ENCODE measurements at regions not wholly inside any gene's neighbourhood (a gene's known extent, or its start where the extent isn't known, plus 50 kb on each side); places are given as distances from the start of the nearest gene placed in this dataset.

DNA sequence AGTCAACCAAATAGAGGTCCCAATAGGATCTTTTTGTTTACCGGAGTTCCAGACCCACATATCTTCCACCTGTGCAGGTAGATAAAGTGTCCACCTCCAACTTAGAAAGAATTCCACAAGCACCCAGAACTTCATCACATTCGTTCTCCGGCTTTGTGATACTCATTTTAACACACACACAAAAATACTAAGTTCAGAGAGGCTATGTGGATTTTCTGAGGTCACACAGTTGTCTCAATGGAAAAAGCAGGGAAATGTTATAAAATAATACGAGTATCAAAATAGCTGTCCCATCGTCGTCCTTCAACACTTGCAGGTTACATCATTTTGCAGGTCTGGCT, 137.5 kb downstream of the TMCO5A start:
- DNase-seq (ENCODE audit: low read depth, low spot score), result no peak
- H3K4me3 ChIP-seq (ENCODE audit: low read depth, low read length), result no peak overlapping the region
- in situ Hi-C loops (cut with HindIII; ENCODE audit: low sequenced_read_pairs), result no loop called here
- TF ChIP-seq, protein P1, sequence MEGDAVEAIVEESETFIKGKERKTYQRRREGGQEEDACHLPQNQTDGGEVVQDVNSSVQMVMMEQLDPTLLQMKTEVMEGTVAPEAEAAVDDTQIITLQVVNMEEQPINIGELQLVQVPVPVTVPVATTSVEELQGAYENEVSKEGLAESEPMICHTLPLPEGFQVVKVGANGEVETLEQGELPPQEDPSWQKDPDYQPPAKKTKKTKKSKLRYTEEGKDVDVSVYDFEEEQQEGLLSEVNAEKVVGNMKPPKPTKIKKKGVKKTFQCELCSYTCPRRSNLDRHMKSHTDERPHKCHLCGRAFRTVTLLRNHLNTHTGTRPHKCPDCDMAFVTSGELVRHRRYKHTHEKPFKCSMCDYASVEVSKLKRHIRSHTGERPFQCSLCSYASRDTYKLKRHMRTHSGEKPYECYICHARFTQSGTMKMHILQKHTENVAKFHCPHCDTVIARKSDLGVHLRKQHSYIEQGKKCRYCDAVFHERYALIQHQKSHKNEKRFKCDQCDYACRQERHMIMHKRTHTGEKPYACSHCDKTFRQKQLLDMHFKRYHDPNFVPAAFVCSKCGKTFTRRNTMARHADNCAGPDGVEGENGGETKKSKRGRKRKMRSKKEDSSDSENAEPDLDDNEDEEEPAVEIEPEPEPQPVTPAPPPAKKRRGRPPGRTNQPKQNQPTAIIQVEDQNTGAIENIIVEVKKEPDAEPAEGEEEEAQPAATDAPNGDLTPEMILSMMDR (IDR thresholded peaks at IDR 0.05; ENCODE audit: low read depth, low read length), result no peak

DNA sequence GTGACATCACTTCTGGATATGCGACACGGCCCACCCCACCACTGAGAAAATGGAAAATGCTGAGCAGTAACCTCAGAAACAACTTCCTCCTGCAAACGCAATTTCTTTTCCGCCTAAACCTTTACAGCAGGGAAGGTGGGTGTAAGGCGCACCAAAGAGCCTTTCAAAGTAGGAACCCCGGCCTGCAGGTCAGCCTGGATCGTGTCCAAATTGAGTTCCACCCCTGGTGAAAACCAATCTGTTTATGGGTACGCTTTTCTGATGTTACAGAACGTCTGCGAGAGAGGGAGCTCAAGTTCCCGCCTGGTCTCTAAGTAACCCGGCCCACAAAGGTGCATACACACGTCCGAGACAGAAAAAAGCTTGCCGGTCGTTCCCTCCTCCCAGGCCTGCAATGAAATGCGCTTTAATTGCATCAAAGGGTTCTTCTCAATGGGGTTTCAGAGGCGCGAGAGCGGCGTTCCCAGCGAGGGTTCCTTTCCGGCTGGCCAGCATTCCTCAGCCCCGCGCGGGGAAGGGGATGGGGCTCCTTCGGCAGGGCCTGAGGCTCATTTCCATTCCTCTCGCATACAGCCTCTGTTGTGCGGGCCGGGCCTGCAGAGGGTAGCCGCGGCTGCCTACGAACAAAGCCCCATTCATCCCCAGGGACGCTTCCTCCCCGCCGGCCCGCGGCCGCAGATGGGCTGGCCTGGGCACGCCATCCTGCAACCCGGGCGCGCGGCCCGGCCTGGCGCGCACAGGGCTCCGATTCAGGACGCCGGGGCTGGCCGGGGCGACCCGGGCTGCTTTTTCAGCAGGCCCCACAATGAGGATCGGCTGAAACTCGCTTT, 138.1 kb downstream of the TMCO5A start:
- TF ChIP-seq, protein P1 (IDR thresholded peaks at IDR 0.05; ENCODE audit: low read depth, low read length), result peak; percentile 22
- DNase-seq (ENCODE audit: low read depth, low spot score), result peak; percentile 87
- peak overlapping the region; percentile 36 for H3K4me3 ChIP-seq (ENCODE audit: low read depth, low read length)
- in situ Hi-C loops (cut with HindIII; ENCODE audit: low sequenced_read_pairs), result no loop called here

DNA sequence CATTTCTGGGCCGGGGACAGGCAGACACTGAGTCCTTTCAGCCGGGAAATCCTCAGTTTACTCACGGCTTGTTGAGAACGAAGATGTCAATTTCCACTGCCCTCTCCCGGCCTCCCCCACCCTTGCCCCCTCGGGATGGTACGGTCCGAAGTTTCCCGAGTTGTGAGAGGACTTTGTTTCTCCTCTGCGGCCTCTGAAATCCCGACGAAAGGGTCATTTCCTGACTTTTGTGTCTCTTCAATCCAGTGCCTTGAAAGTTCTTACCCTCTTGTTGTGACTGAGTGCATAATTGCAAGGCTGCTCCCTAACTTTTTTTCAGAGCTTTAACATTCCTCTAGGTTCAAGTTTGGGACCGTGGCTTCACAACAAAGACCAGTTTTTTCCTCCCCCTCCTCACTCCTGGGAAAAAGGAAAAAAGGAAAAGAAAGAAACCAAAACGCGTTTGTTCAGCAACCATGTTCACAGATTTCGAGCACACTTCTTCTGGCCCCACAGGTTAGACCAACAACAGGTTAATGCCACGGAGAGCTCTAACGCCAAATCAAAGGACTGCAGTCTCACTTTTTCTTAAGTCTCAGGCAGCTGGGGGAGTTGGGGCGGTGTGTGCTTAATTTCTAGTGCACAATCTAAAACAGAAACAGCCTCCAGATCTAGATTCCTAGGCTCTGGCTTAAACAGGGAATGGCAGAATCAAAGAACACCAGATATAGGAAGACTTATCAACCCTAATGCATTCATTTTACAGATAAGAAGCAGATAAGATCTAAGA, 138.9 kb downstream of the TMCO5A start:
- H3K4me3 ChIP-seq (ENCODE audit: low read depth, low read length), result peak overlapping the region; percentile 36
- TF ChIP-seq, protein P1 (IDR thresholded peaks at IDR 0.05; ENCODE audit: low read depth, low read length), result no peak
- DNase-seq (ENCODE audit: low read depth, low spot score), result peak; percentile 63
- in situ Hi-C loops (cut with HindIII; ENCODE audit: low sequenced_read_pairs), result no loop called here

DNA sequence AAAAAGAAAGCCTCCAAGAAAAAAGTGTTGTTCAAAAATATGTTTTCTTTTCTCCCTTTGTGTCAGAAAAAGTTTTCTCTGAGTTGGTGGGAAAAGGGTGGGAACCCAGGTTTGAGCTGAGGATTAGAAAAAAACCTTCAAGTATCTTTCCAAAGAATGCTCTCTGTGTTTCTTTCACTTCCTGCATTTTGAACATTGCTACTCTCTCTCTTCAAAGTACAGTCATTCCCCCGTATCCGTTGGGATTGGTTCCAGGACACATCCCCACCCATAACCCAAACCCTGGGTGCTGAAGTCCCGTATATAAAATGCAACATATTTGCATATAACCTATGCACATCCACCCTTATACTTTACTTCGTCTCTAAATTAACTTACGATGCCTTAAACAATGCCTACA, 139.6 kb downstream of the TMCO5A start:
- no peak overlapping the region for H3K4me3 ChIP-seq (ENCODE audit: low read depth, low read length)
- in situ Hi-C loops (cut with HindIII; ENCODE audit: low sequenced_read_pairs), result no loop called here
- peak; percentile 23 for DNase-seq (ENCODE audit: low read depth, low spot score)
- TF ChIP-seq, protein P1 (IDR thresholded peaks at IDR 0.05; ENCODE audit: low read depth, low read length), result no peak

DNA sequence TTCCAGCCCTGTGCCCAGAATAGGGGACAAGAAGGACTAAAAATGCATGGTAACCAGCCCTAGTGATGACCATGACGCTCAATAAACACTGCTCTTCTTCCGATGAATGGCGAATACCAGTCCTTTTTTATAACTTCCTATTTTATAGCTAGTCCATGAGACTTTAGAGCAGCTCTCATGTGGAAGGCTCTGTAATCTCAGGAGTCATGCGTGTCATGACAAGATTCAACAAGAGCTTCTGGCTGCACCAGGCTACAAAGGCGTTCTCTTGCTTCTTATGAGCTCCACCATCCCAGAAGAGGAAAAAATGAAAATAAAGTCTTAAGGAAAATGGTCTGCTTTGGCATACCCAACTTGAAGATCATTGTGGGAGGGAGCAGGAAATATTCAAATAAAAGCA, 141.0 kb downstream of the TMCO5A start:
- DNase-seq (ENCODE audit: low read depth, low spot score), result no peak
- TF ChIP-seq, protein P1 (IDR thresholded peaks at IDR 0.05; ENCODE audit: low read depth, low read length), result no peak
- no peak overlapping the region for H3K4me3 ChIP-seq (ENCODE audit: low read depth, low read length)
- in situ Hi-C loops (cut with HindIII; ENCODE audit: low sequenced_read_pairs), result no loop called here

DNA sequence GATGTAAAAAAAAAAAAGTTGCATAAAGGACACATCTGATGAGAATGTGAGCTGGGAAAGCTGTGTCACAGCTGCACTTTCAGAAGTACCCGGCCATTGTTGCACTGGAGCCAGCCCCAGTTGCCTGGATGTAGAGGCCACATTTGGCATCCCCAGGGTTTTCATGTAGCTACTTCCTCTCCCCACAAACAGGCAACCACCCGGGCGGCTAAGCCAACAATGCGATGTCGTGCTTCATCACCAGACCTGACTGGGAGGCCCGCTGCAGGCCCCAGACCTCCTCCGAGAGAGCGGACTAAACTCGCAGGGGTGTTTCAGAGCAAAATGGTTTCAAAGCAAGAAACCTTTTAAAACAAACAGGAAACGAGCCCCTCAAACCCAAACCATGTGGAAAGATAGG, 142.3 kb downstream of the TMCO5A start:
- peak; percentile 39 for DNase-seq (ENCODE audit: low read depth, low spot score)
- TF ChIP-seq, protein P1 (IDR thresholded peaks at IDR 0.05; ENCODE audit: low read depth, low read length), result no peak
- in situ Hi-C loops (cut with HindIII; ENCODE audit: low sequenced_read_pairs), result no loop called here
- H3K4me3 ChIP-seq (ENCODE audit: low read depth, low read length), result no peak overlapping the region

Measured in astrocyte of the spinal cord (primary cell).